HepG2 (cell line): ENCODE measurements at regions not wholly inside any gene's neighbourhood (a gene's known extent, or its start where the extent isn't known, plus 50 kb on each side); places are given as distances from the start of the nearest gene placed in this dataset.
A peak's percentile ranks its signal among the peaks of the same experiment; 100 is the strongest.

Experiments
- BHLHE40 ChIP-seq: IDR thresholded peaks from 2 replicates; pipeline ENCODE4 v1.6.1; 2011; ENCODE audit warnings: low read length, improper control_type of control experiment
- CENPBD1 ChIP-seq: sonication (generic); formaldehyde crosslinking; IDR thresholded peaks from 2 replicates; pipeline ENCODE4 v1.8.0; 2022; ENCODE audit warnings: missing genetic modification reagents, low read depth, mild to moderate bottlenecking, borderline replicate concordance
- ELK4 ChIP-seq: sonication (generic); formaldehyde crosslinking; IDR thresholded peaks from 2 replicates; pipeline ENCODE4 v1.9.0; 2021; ENCODE audit warnings: missing genetic modification reagents, borderline replicate concordance
- GTF3A ChIP-seq: sonication (generic); formaldehyde crosslinking; conservative IDR thresholded peaks from 2 replicates; pipeline ENCODE4 v1.4.0; 2020; ENCODE audit warnings: mild to moderate bottlenecking, missing genetic modification reagents
- HDAC1 ChIP-seq: sonication (generic); formaldehyde crosslinking; IDR thresholded peaks from 2 replicates; pipeline ENCODE4 v1.5.1; 2020; ENCODE audit warnings: mild to moderate bottlenecking, missing genetic modification reagents
- MEF2D ChIP-seq: sonication (generic); formaldehyde crosslinking; IDR thresholded peaks from 2 replicates; pipeline ENCODE4 v1.5.1; 2020; ENCODE audit warnings: mild to moderate bottlenecking, missing genetic modification reagents
- MXD4 ChIP-seq: IDR thresholded peaks from 2 replicates; pipeline ENCODE4 v1.6.1; 2016; ENCODE audit warnings: mild to moderate bottlenecking, missing biosample characterization, missing genetic modification reagents
- NR2C2 ChIP-seq: sonication (generic); formaldehyde crosslinking; IDR thresholded peaks from 2 replicates; pipeline ENCODE4 v1.4.0; 2020; ENCODE audit warnings: missing genetic modification reagents, mild to moderate bottlenecking, moderate library complexity, borderline replicate concordance
- PAWR ChIP-seq: sonication (generic); formaldehyde crosslinking; IDR thresholded peaks from 2 replicates; pipeline ENCODE4 v1.4.0; 2020; ENCODE audit warnings: missing genetic modification reagents, mild to moderate bottlenecking, borderline replicate concordance
- PRMT3 ChIP-seq: sonication (generic); formaldehyde crosslinking; IDR thresholded peaks from 2 replicates; pipeline ENCODE4 v1.8.1; 2022; ENCODE audit warnings: low read depth, mild to moderate bottlenecking, moderate library complexity, missing genetic modification reagents, borderline replicate concordance
- RFX1 ChIP-seq: fragments of 450-650 bp; IDR thresholded peaks from 2 replicates; pipeline ENCODE4 v1.6.1; 2017
- RFXAP ChIP-seq: sonication (generic); formaldehyde crosslinking; IDR thresholded peaks from 2 replicates; pipeline ENCODE4 v1.4.0; 2020; ENCODE audit warnings: missing genetic modification reagents, borderline replicate concordance
- SAFB2 ChIP-seq: sonication (generic); formaldehyde crosslinking; IDR thresholded peaks from 2 replicates; pipeline ENCODE4 v1.5.1; 2020; ENCODE audit warnings: missing genetic modification reagents, low read depth, mild to moderate bottlenecking, borderline replicate concordance
- SSRP1 ChIP-seq: IDR thresholded peaks from 2 replicates; pipeline ENCODE4 v1.6.1; 2016; ENCODE audit warnings: control low read depth
- TBL1XR1 ChIP-seq: fragments of 150-350 bp; IDR thresholded peaks from 2 replicates; pipeline ENCODE4 v1.6.1; 2014; ENCODE audit warnings: borderline replicate concordance, low read length; ENCODE audit not compliant: partially characterized antibody
- TBX3 ChIP-seq: fragments of 450-650 bp; IDR thresholded peaks from 2 replicates; pipeline ENCODE4 v1.6.1; 2017; ENCODE audit warnings: antibody characterized with exemption, mild to moderate bottlenecking, inconsistent platforms, borderline replicate concordance
- XBP1 ChIP-seq: sonication (generic); formaldehyde crosslinking; IDR thresholded peaks from 2 replicates; pipeline ENCODE4 v1.5.0; 2020; ENCODE audit warnings: missing genetic modification reagents
- ZBTB25 ChIP-seq: IDR thresholded peaks from 2 replicates; pipeline ENCODE4 v1.6.1; 2018; ENCODE audit warnings: missing genetic modification reagents
- ZFY ChIP-seq: sonication (generic); formaldehyde crosslinking; IDR thresholded peaks from 2 replicates; pipeline ENCODE4 v1.4.0; 2020; ENCODE audit warnings: missing genetic modification reagents
- ZNF10 ChIP-seq: sonication (generic); formaldehyde crosslinking; IDR thresholded peaks from 2 replicates; pipeline ENCODE4 v1.4.0; 2020; ENCODE audit warnings: mild to moderate bottlenecking, low read depth, missing genetic modification reagents, borderline replicate concordance
- ZNF432 ChIP-seq: sonication (generic); formaldehyde crosslinking; IDR thresholded peaks from 2 replicates; pipeline ENCODE4 v1.5.0; 2020; ENCODE audit warnings: missing genetic modification reagents, mild to moderate bottlenecking, borderline replicate concordance
- ZNF7 ChIP-seq: IDR thresholded peaks from 2 replicates; pipeline ENCODE4 v1.6.1; 2016; ENCODE audit warnings: missing biosample characterization, missing genetic modification reagents
- ZNF746 ChIP-seq: sonication (generic); formaldehyde crosslinking; IDR thresholded peaks from 2 replicates; pipeline ENCODE4 v1.8.0; 2022; ENCODE audit warnings: mild to moderate bottlenecking, missing genetic modification reagents
- ZNF83 ChIP-seq: sonication (generic); formaldehyde crosslinking; IDR thresholded peaks from 2 replicates; pipeline ENCODE4 v1.4.0; 2020; ENCODE audit warnings: missing genetic modification reagents, mild to moderate bottlenecking, borderline replicate concordance
- TF ChIP-seq, protein P1 (sequence below): IDR thresholded peaks from 2 replicates; pipeline ENCODE4 v1.6.1; 2016
- TF ChIP-seq, protein P2 (sequence below): sonication (generic); formaldehyde crosslinking; IDR thresholded peaks from 2 replicates; pipeline ENCODE4 v1.4.0; 2020; ENCODE audit warnings: missing genetic modification reagents

DNA sequence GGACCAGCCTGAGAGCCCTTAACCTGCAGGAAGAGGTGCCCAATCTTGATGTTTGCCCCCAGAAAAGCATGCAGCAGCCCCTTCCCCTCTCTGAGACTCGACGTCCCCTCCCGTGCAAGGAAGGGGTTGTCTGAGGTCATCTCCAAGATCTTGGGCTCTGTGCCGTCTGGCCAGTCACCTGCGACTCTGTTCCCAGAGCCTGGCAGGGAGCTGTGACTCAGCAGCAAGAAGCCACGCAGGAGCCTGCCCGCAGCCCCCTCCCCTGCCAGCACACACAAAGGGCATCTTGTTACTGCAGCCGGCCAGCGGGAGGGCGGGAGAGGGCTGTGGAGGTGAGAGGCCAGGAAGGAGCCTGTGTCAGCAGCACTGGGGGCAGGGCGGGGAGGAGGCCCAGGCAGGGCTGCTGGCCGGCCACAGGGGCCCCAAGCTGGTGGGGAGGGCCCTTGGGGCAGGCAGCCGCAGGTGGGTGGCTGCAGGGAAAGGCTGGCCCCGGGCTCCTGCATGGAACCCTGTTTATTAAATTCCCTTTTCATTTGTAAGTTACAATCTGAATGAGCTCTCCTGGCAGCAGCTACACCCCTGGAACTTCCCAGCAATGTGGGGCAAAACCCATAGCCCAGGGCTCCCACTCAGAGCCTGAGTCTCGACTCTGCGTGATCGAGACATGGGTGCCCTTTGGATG lies 103.7 kb upstream of the ZMIZ1 start (continued):
- no peak; the same call in 1 of the 2 replicates for TF ChIP-seq PRMT3 (CRISPR knock-in tag)
- peak; percentile 66; the same call in 1 of the 2 replicates for TF ChIP-seq RFXAP (CRISPR knock-in tag)
- TF ChIP-seq SSRP1 (CRISPR knock-in tag) = no peak
- no peak for TF ChIP-seq XBP1 (CRISPR knock-in tag)
- TF ChIP-seq TBL1XR1 = no peak
- TF ChIP-seq ZFY (CRISPR knock-in tag) = peak; percentile 71
- TF ChIP-seq NR2C2 (CRISPR knock-in tag) = peak; percentile 62; the same call in 1 of the 2 replicates
- peak; percentile 81 for TF ChIP-seq MEF2D (CRISPR knock-in tag)
- no peak for TF ChIP-seq ZNF10 (CRISPR knock-in tag)
- TF ChIP-seq BHLHE40 = 0 out of 2 replicates have a peak, but pooled peaks have one; percentile 43
- TF ChIP-seq ZNF746 = peak; percentile 99
- TF ChIP-seq PAWR (CRISPR knock-in tag) = no peak
- TF ChIP-seq CENPBD1 (CRISPR knock-in tag) = no peak
- peak; percentile 46; the same call in 1 of the 2 replicates for TF ChIP-seq MXD4 (CRISPR knock-in tag)
- TF ChIP-seq ZNF83 (CRISPR knock-in tag) = no peak
- TF ChIP-seq ZNF432 = no peak
- no peak for TF ChIP-seq GTF3A (CRISPR knock-in tag)
- TF ChIP-seq, protein P1, sequence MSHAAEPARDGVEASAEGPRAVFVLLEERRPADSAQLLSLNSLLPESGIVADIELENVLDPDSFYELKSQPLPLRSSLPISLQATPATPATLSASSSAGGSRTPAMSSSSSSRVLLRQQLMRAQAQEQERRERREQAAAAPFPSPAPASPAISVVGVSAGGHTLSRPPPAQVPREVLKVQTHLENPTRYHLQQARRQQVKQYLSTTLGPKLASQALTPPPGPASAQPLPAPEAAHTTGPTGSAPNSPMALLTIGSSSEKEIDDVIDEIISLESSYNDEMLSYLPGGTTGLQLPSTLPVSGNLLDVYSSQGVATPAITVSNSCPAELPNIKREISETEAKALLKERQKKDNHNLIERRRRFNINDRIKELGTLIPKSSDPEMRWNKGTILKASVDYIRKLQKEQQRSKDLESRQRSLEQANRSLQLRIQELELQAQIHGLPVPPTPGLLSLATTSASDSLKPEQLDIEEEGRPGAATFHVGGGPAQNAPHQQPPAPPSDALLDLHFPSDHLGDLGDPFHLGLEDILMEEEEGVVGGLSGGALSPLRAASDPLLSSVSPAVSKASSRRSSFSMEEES (CRISPR knock-in tag) = peak; percentile 74
- TF ChIP-seq RFX1 = no peak
- TF ChIP-seq SAFB2 (CRISPR knock-in tag) = peak; percentile 80; the same call in 1 of the 2 replicates
- TF ChIP-seq TBX3 = 0 out of 2 replicates have a peak, but pooled peaks have one; percentile 54
- peak; percentile 96 for TF ChIP-seq ZNF7
- TF ChIP-seq ZBTB25 (CRISPR knock-in tag) = peak; percentile 34; the same call in 1 of the 2 replicates
- peak; percentile 95 for TF ChIP-seq HDAC1 (CRISPR knock-in tag)
- TF ChIP-seq ELK4 = no peak
- TF ChIP-seq, protein P2, sequence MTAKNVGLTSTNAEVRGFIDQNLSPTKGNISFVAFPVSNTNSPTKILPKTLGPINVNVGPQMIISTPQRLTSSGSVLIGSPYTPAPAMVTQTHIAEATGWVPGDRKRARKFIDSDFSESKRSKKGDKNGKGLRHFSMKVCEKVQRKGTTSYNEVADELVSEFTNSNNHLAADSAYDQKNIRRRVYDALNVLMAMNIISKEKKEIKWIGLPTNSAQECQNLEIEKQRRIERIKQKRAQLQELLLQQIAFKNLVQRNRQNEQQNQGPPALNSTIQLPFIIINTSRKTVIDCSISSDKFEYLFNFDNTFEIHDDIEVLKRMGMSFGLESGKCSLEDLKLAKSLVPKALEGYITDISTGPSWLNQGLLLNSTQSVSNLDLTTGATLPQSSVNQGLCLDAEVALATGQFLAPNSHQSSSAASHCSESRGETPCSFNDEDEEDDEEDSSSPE (CRISPR knock-in tag) = peak; percentile 87
